MM.1S (cell line): ENCODE measurements at regions not wholly inside any gene's neighbourhood (a gene's known extent, or its start where the extent isn't known, plus 50 kb on each side); places are given as distances from the start of the nearest gene placed in this dataset.

Experiments
- DNase-seq: peaks from one replicate; pipeline ENCODE4 v3.0.0-alpha.2; 2015
- H2AFZ ChIP-seq: fragments of 300-600 bp; sonication (generic); 2 replicates; pipeline ENCODE4 v1.6.0; 2016; ENCODE audit warnings: antibody characterized with exemption, low read length
- H3F3A ChIP-seq: fragments of 300-600 bp; sonication (generic); 2 replicates; pipeline ENCODE4 v1.6.1; 2016; ENCODE audit warnings: mild to moderate bottlenecking, antibody characterized with exemption, low read length, moderate library complexity, mixed read lengths; ENCODE audit not compliant: insufficient read depth
- H3K27ac ChIP-seq: fragments of 300-600 bp; sonication (generic); 2 replicates; pipeline ENCODE4 v1.5.1; 2016; ENCODE audit warnings: mild to moderate bottlenecking, low read length
- H3K27me3 ChIP-seq: fragments of 300-600 bp; sonication (generic); replicated peaks from 2 replicates; pipeline ENCODE4 v1.6.0; 2016; ENCODE audit warnings: low read length; ENCODE audit not compliant: insufficient read depth
- H3K36me3 ChIP-seq: fragments of 300-600 bp; sonication (generic); replicated peaks from 2 replicates; pipeline ENCODE4 v1.6.1; 2016; ENCODE audit warnings: mild to moderate bottlenecking, low read length, mixed read lengths; ENCODE audit not compliant: insufficient read depth
- H3K4me1 ChIP-seq: fragments of 300-600 bp; sonication (generic); 2 replicates; pipeline ENCODE4 v1.6.1; 2016; ENCODE audit warnings: low read length, mixed read lengths
- H3K4me2 ChIP-seq: fragments of 300-600 bp; sonication (generic); 2 replicates; pipeline ENCODE4 v1.6.0; 2016; ENCODE audit warnings: low read depth, low read length
- H3K4me3 ChIP-seq: fragments of 300-600 bp; sonication (generic); 2 replicates; pipeline ENCODE4 v1.5.1; 2016; ENCODE audit warnings: low read length, mixed read lengths
- H3K79me2 ChIP-seq: fragments of 300-600 bp; sonication (generic); 2 replicates; pipeline ENCODE4 v1.6.1; 2016; ENCODE audit warnings: mixed run types, low read length, mixed read lengths
- H3K9ac ChIP-seq: fragments of 300-600 bp; sonication (generic); 2 replicates; pipeline ENCODE4 v1.6.1; 2016; ENCODE audit warnings: low read length, mixed read lengths
- H3K9me2 ChIP-seq: fragments of 300-600 bp; sonication (generic); replicated peaks from 2 replicates; pipeline ENCODE4 v1.6.1; 2016; ENCODE audit warnings: mild to moderate bottlenecking, low read length, mixed read lengths; ENCODE audit not compliant: insufficient read depth
- H3K9me3 ChIP-seq: fragments of 300-600 bp; sonication (generic); replicated peaks from 2 replicates; pipeline ENCODE4 v1.6.1; 2016; ENCODE audit warnings: mild to moderate bottlenecking, low read length, mixed read lengths; ENCODE audit not compliant: insufficient read depth
- H4K20me1 ChIP-seq: fragments of 300-600 bp; sonication (generic); 2 replicates; pipeline ENCODE4 v1.6.1; 2016; ENCODE audit warnings: mild to moderate bottlenecking, low read length, moderate library complexity, mixed read lengths; ENCODE audit not compliant: insufficient read depth
- CTCF ChIP-seq: fragments of 300-600 bp; sonication (generic); IDR thresholded peaks from 2 replicates; pipeline ENCODE4 v1.5.1; 2016; ENCODE audit warnings: antibody characterized with exemption, low read length, mixed read lengths
- EZH2 ChIP-seq: fragments of 300-600 bp; sonication (generic); optimal IDR thresholded peaks from 2 replicates; pipeline ENCODE3; 2017; ENCODE audit warnings: low read depth, mild to moderate bottlenecking, antibody characterized with exemption, low read length, mixed read lengths
- EZH2phosphoT487 ChIP-seq: fragments of 300-600 bp; sonication (generic); IDR thresholded peaks from 2 replicates; pipeline ENCODE4 v1.6.1; 2018; ENCODE audit warnings: antibody characterized with exemption, low read length

- H3K9me2 ChIP-seq: no peaks in the 10 kb centered on the region
- no peaks in the 10 kb centered on the region for H3K79me2 ChIP-seq
- DNase-seq: no peak
- no peak overlapping the region for H3K4me3 ChIP-seq
- H2AFZ ChIP-seq: no peak overlapping the region
- no peaks in the 10 kb centered on the region for H3K27me3 ChIP-seq
- H3K9ac ChIP-seq: no peak overlapping the region
- H3K27ac ChIP-seq: no peak overlapping the region
- H3K9me3 ChIP-seq: no peaks in the 10 kb centered on the region
- H3K4me2 ChIP-seq: no peak overlapping the region
- no peaks in the 10 kb centered on the region for H3K4me1 ChIP-seq
- no peaks in the 10 kb centered on the region for H3K36me3 ChIP-seq
- no peak for TF ChIP-seq CTCF
- H3F3A ChIP-seq: no peaks in the 10 kb centered on the region
- H4K20me1 ChIP-seq: no peaks in the 10 kb centered on the region
Measured at GRCh38 chr5:163712011-163712410, 206.6 kb downstream of the MAT2B start.

GRCh38 chr5:163718272-163718671, 212.9 kb downstream of the MAT2B start:
- Histone ChIP-seq H3K4me1 (no peaks in the 10 kb centered on the region), H2AFZ (no peak overlapping the region), H3K4me2 (no peak overlapping the region), H3K9me3 (no peaks in the 10 kb centered on the region), H3K9ac (no peak overlapping the region), H3K27me3 (no peaks in the 10 kb centered on the region), H3K79me2 (no peaks in the 10 kb centered on the region), H4K20me1 (no peaks in the 10 kb centered on the region), H3K36me3 (no peaks in the 10 kb centered on the region), H3F3A (no peaks in the 10 kb centered on the region), H3K4me3 (no peak overlapping the region), H3K27ac (no peak overlapping the region), H3K9me2 (no peaks in the 10 kb centered on the region)
- TF ChIP-seq EZH2phosphoT487: no peak
- no peak for TF ChIP-seq CTCF
- no peak for TF ChIP-seq EZH2
- no peak for DNase-seq

GRCh38 chr5:163724305-163724704, 218.9 kb downstream of the MAT2B start:
- Histone ChIP-seq H3K4me3 (no peak overlapping the region), H2AFZ (no peak overlapping the region), H3K27ac (no peak overlapping the region), H3K36me3 (no peaks in the 10 kb centered on the region), H3K9me3 (no peaks in the 10 kb centered on the region), H3K4me2 (no peak overlapping the region), H3K4me1 (no peaks in the 10 kb centered on the region), H3K9me2 (no peaks in the 10 kb centered on the region), H3F3A (no peaks in the 10 kb centered on the region), H3K9ac (no peak overlapping the region), H4K20me1 (no peaks in the 10 kb centered on the region), H3K27me3 (no peaks in the 10 kb centered on the region), H3K79me2 (no peaks in the 10 kb centered on the region)
- DNase-seq: no peak
- TF ChIP-seq CTCF (no peak), EZH2phosphoT487 (no peak), EZH2 (no peak)

DNA sequence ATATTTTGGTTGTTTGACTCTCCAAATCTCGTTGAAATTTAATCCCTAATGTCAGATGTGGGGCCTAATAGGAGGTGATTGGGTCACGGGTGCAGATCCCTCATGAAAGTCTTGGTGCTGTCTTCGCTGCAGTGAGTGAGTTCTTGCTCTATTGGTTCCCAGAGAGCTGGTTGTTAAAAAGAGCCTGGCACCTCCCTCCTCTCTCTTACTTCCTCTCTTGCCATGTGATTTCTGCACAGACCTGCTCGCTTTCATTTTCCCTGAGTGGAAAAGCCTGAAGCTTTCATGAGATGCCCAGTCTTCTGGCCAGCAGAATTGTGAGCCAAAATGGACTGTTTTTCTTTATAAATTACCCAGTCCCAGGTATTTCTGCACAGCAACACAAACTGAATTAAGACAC, 221.6 kb downstream of the MAT2B start:
- 0 out of 2 replicates have a peak overlapping the region, but pooled peaks have one; percentile 18 for H3K4me3 ChIP-seq
- H3F3A ChIP-seq: no peaks in the 10 kb centered on the region
- H3K9me3 ChIP-seq: no peaks in the 10 kb centered on the region
- H2AFZ ChIP-seq: peak overlapping the region; percentile 45
- H3K27me3 ChIP-seq: no peaks in the 10 kb centered on the region
- H3K9ac ChIP-seq: no peak overlapping the region
- TF ChIP-seq EZH2phosphoT487 (no peak), EZH2 (no peak), CTCF (no peak)
- no peak overlapping the region for H3K27ac ChIP-seq
- peak; percentile 59 for DNase-seq
- no peaks in the 10 kb centered on the region for H3K36me3 ChIP-seq
- no peaks in the 10 kb centered on the region for H3K9me2 ChIP-seq
- H4K20me1 ChIP-seq: no peaks in the 10 kb centered on the region
- H3K79me2 ChIP-seq: no peaks in the 10 kb centered on the region
- H3K4me1 ChIP-seq: 0 out of 2 replicates have a peak, but pooled peaks cover 4% of the 10 kb centered on the region
- peak overlapping the region; percentile 62 for H3K4me2 ChIP-seq
